Stimulated activated CD8-positive, alpha-beta memory T cell treated with anti-CD3 and anti-CD28 coated beads, Interleukin-4, amount 100 ng/mL, for 48 hours (primary cell): ENCODE measurements at regions not wholly inside any gene's neighbourhood (a gene's known extent, or its start where the extent isn't known, plus 50 kb on each side); places are given as distances from the start of the nearest gene placed in this dataset.
"Not testable (repeated sequence)": the region's sequence is repeated elsewhere in the genome, so short reads cannot be mapped to it uniquely, and the experiment has no call there.

ENCODE experiments used
- DNase-seq: peaks from one replicate; pipeline ENCODE4 v3.0.0-alpha.2; 2020

DNA sequence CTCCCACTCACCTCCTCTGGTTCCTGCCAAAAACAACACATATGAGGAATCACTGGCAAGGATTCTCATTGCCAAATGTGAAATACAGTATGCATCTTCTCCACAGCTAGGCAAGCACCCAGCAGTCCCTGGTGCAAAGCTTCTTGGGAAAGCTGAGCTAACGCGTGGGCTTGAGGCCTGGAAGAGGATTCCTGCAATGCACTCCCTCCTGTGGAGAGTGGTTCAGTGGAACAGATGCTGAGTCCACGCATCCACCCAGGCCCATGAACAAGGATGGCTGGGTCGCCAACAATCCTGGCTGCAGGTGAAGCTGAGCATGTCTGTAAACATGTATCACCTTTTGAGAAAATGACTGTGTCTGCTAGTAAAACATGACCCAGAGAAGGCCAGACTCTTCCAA lies 113.2 kb upstream of the CHST15 start:
- no peak for DNase-seq

DNA sequence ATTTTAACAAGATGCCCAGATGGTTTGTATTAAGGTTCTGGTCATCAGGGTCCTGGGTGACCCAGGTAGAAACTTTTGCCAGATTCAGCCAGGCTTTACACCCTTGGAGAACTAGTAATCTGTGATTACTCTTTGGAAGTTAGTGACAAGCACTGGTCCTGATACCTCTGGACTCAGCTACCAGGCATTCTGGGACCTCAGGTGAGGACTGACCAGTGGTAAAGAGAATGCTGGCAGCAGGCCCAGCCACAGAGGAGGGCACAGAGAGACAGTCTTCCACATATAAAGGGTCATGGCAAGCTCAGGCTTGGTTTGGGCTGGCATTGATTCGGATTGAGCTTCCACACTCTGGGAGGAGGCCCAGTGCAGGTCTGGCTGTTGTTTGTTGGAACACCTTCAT lies 112.0 kb upstream of the CHST15 start:
- no peak for DNase-seq

GRCh38 chr10:124204726-124205125 lies 111.3 kb upstream of the CHST15 start:
- no peak for DNase-seq

DNA sequence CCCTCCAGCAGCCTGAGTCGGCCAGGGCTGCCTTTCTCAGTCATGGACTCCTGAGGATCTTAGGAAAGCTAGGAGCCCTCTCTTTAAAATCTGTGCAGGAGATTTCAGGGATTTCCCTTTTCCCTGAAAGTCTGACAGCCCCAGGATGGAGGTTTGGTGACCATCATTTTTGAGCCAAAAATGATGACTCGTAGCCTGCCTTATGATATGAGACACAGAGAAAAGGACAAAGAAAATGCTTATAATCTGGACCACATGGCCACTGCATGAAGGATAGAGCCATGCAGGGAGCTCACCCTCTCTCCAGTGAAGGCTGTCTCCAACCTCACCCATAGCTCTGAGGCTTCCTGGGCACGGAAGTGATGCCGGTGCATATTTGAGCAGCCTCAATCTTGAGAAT lies 106.6 kb upstream of the CHST15 start:
- DNase-seq: no peak

GRCh38 chr10:124198871-124199270 lies 105.5 kb upstream of the CHST15 start:
- DNase-seq: no peak

DNA sequence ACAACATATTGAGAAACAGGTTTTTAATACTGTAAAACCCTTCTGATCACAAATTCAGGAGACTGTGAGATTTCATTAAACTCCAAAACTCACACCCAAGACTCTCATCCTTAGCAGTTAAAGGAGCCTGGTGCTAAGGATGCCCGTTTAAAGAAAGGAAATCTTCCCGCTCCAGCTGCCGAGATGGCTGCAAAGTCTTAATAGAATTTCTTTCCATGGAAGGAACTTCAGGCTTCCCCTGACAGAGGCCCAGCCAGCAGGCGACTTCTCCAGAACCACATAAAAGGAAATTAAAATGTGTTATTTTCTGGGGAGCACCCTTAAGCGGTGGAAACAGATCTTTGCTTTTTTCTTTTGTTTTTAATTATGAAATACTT lies 104.7 kb upstream of the CHST15 start:
- DNase-seq: no peak

GRCh38 chr10:124197371-124198124 lies 104.2 kb upstream of the CHST15 start:
- no peak for DNase-seq

GRCh38 chr10:124196659-124197058 lies 103.3 kb upstream of the CHST15 start:
- DNase-seq: no peak

GRCh38 chr10:124194199-124194824 lies 100.9 kb upstream of the CHST15 start:
- no peak for DNase-seq

GRCh38 chr10:124193309-124193696 lies 99.9 kb upstream of the CHST15 start:
- no peak for DNase-seq

- not testable (repeated sequence) for DNase-seq
Measured at GRCh38 chr10:124192664-124193308, 99.4 kb upstream of the CHST15 start.

DNA sequence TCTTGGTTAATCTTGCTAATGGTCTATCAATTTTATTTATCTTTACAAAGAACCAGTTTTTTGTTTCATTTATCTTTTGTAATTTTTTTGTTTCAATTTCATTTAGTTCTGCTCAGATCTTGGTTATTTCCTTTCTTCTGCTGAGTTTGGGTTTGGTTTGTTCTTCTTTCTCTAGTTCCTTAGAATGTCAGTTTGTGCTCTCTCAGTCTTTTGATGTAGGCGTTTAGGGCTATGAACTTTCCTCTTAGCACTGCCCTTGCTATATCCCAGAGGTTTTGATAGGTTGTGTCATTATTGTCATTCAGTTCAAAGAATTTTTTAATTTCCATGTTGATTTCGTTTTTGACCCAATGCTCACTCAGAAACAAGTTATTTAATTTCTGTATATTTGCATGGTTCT lies 97.1 kb upstream of the CHST15 start:
- not testable (repeated sequence) for DNase-seq

DNA sequence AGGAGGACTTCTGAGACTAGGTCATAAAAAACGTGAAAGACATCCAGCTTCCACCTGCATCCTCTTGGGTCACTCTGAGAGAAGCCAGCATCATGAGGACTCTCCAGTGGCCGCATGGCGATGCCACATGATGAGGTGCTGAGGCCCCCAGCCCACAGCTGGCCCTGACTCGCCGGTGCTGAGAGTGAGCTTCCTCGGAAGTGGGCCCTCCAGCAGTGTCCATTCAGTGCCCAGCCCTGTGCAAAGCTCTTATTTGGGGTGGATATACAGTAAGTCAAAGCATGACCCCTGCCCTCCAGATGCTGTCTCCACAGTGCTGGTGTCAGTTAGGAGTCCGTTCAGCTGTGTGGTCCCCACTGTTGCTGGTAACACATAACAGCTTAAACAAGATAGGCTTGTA lies 93.6 kb upstream of the CHST15 start:
- no peak for DNase-seq

GRCh38 chr10:124185084-124185483 lies 91.7 kb upstream of the CHST15 start:
- DNase-seq: no peak

- DNase-seq: no peak
Measured at GRCh38 chr10:124184208-124184830, 90.9 kb upstream of the CHST15 start.

GRCh38 chr10:124183617-124184016 lies 90.2 kb upstream of the CHST15 start:
- no peak for DNase-seq

GRCh38 chr10:124182088-124182541 lies 88.7 kb upstream of the CHST15 start:
- DNase-seq: no peak

- DNase-seq: no peak
Measured at GRCh38 chr10:124181656-124182055, 88.3 kb upstream of the CHST15 start.

- no peak for DNase-seq
Measured at GRCh38 chr10:124180947-124181549, 87.7 kb upstream of the CHST15 start.

DNA sequence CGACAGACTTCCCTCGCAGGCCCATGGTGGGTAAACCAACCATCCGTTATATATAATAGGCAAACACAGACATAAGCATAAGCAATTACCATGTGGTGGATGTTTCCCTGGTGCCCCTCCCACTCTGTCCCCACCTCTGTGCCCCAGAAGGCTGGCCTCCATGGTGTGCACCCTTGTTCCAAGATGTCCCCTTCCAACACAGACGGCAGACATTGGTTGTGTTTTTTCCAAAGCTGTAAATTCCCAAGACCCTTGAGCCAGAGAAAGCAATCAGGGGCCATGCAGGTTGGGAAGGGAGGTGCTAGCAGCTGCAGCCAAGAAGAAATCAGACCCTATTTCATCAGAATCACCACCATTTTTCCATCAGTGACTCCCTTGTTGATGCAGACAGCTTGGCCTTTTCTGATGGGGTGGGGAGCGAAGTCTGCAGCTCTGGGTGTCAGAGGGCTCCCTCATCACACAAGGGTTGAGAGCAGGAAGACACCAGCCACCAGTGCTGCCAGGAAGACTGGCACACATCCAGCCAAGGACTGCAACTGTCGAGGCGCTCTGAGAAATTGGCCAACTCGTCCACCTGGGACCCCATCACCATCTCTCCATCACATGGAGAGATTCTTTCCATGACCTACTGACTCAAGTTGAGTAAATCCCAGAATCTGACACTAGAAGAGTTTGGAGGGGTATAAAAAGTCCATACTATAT lies 86.8 kb upstream of the CHST15 start:
- no peak for DNase-seq

DNA sequence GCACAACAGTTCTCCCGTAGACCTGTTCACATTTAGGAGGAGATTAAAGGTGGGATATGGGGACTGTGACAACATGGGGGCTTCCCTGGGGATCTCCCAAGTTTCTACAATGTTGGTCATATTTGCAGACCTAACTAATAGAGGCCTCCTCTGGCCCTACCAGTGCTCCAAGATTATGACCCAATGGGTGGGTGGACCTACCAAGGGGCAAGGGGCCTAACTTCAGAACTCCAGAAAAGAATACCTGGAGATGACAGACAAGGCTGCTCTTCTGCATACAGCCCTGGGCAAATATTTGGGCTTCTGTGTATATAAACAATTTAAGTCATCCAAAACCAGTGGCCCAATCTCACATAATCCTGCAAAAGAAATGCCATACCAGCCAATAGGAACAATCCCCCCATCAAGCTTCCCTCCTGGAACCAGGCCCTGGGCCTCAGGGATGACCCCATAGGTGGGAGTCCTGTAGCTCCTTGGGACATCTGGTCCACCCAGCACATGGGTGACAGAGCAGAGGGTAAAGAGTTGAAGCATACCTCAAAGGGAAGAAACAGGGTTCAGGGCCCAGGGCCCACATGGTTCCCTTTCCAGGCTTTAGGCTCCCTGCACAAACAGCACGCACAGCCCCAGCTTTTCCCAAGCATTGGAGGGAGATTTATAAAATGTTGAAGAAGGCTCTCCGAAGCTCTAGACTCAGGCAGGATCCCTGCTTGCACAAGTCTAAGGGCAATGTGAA lies 86.1 kb upstream of the CHST15 start:
- DNase-seq: no peak

DNA sequence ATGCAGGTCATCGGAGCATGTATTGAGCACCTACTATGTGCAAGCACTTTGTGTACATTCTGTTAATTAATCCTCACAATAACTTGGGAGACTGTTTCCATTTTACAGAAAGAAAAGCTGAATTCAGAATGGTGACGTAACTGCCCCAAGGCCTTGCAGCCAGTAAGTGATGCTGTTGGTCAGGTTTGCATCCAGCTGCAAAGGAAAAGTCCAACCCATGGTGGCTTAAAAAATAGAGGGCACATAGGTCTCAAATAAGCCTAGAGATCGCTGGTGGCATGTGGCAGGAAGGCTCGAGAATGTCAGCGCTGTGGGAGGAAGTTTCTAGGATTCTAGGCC lies 83.8 kb upstream of the CHST15 start:
- DNase-seq: no peak
